Mesendoderm (in vitro differentiated cells): ENCODE measurements at regions not wholly inside any gene's neighbourhood (a gene's known extent, or its start where the extent isn't known, plus 50 kb on each side); places are given as distances from the start of the nearest gene placed in this dataset.

Experiments used
- DNase-seq: peaks from one replicate; pipeline ENCODE4 v3.0.0; 2013
- H2AK5ac ChIP-seq: 2 replicates; pipeline ENCODE4 v1.6.1; 2013; ENCODE audit warnings: low read length, inconsistent platforms
- H2BK120ac ChIP-seq: 2 replicates; pipeline ENCODE4 v1.6.1; 2013; ENCODE audit warnings: low read depth, mild to moderate bottlenecking, low read length, moderate library complexity, mixed read lengths
- H2BK15ac ChIP-seq: replicated peaks from 2 replicates; pipeline ENCODE4 v1.6.1; 2013; ENCODE audit warnings: low read depth, mild to moderate bottlenecking, moderate library complexity
- H2BK5ac ChIP-seq: 2 replicates; pipeline ENCODE4 v1.6.1; 2013; ENCODE audit warnings: low read length, inconsistent platforms
- H3K18ac ChIP-seq: 2 replicates; pipeline ENCODE4 v1.6.1; 2013; ENCODE audit warnings: mild to moderate bottlenecking, low read length, mixed read lengths
- H3K23ac ChIP-seq: one replicate; pipeline ENCODE4 v1.6.1; 2013; ENCODE audit warnings: low read length
- H3K27ac ChIP-seq: 2 replicates; pipeline ENCODE4 v1.5.1; 2013; ENCODE audit warnings: low read depth, mild to moderate bottlenecking, inconsistent platforms, low read length, moderate library complexity
- H3K27me3 ChIP-seq: 2 replicates; pipeline ENCODE4 v1.6.1; 2013; ENCODE audit warnings: low read length, control low read depth, mild to moderate bottlenecking, inconsistent platforms; ENCODE audit not compliant: insufficient read depth, poor library complexity
- H3K36me3 ChIP-seq: 2 replicates; pipeline ENCODE4 v1.6.1; 2013; ENCODE audit warnings: low read length, inconsistent platforms; ENCODE audit not compliant: control insufficient read depth, insufficient read depth
- H3K4ac ChIP-seq: one replicate; pipeline ENCODE4 v1.6.1; 2013; ENCODE audit warnings: low read depth, mild to moderate bottlenecking, low read length, moderate library complexity
- H3K4me1 ChIP-seq: 2 replicates; pipeline ENCODE4 v1.6.1; 2013; ENCODE audit warnings: low read depth, low read length, inconsistent platforms; ENCODE audit not compliant: control insufficient read depth
- H3K4me2 ChIP-seq: 2 replicates; pipeline ENCODE4 v1.6.1; 2013; ENCODE audit warnings: low read length
- H3K4me3 ChIP-seq: 2 replicates; pipeline ENCODE4 v1.5.1; 2013; ENCODE audit warnings: mild to moderate bottlenecking, low read length
- H3K56ac ChIP-seq: one replicate; pipeline ENCODE4 v1.6.1; 2013; ENCODE audit warnings: low read length
- H3K79me1 ChIP-seq: 2 replicates; pipeline ENCODE4 v1.6.1; 2013; ENCODE audit warnings: low read length, inconsistent platforms
- H3K79me2 ChIP-seq: 2 replicates; pipeline ENCODE4 v1.6.1; 2013; ENCODE audit warnings: mild to moderate bottlenecking, low read length; ENCODE audit not compliant: control insufficient read depth, insufficient read depth
- H3K9ac ChIP-seq: 2 replicates; pipeline ENCODE4 v1.6.1; 2013; ENCODE audit warnings: low read length, inconsistent platforms
- H4K5ac ChIP-seq: one replicate; pipeline ENCODE4 v1.6.1; 2013; ENCODE audit warnings: low read length
- H4K8ac ChIP-seq: one replicate; pipeline ENCODE4 v1.6.1; 2013; ENCODE audit warnings: low read depth, mild to moderate bottlenecking, control low read depth, low read length, moderate library complexity
- WGBS: extraction: QIAGEN DNeasy Blood & Tissue Kit; methylation state at CpG from one replicate; pipeline ENCODE4 v1.1.7; 2013; ENCODE audit warnings: low lambda C conversion rate, missing lambda C conversion rate; ENCODE audit not compliant: insufficient coverage; ENCODE audit errors: extremely low coverage; 5-methylcytosine and 5-hydroxymethylcytosine counted together

DNA sequence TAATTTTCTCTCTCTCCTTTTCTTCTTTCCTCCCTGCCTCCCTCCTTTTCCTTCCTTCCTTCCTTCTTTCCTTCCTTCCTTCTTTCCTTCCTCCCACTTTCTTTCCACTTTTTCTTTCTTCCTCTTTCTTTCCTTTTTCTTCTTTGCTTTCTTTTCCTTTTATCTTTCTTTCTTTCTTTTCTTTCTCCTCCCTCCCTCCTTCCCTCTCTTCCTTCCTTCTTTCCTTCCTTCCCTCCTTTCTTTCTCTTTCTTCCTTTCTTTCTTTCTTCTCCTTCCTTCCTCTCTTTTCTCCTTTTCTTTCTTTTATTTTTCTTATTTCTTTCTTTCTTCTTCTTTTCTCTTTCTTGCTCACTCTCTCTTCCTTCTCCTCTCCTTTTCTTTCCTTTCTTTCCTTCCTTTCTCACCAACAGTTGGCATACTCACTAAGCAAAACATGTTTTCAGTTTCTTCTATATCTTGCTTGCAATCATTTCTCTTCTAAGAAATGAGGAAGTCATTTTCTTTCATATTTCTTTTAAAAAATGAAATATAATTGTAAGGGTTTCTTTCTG is 97.1 kb upstream of the MAF start:
- no peak overlapping the region for H3K9ac ChIP-seq
- no peak overlapping the region for H4K8ac ChIP-seq
- no peaks in the 10 kb centered on the region for H3K79me1 ChIP-seq
- H2AK5ac ChIP-seq, result no peak overlapping the region
- H3K27me3 ChIP-seq, result no peaks in the 10 kb centered on the region
- H3K79me2 ChIP-seq, result no peaks in the 10 kb centered on the region
- H3K23ac ChIP-seq, result no peak overlapping the region
- no peak overlapping the region for H2BK120ac ChIP-seq
- H3K56ac ChIP-seq, result no peak overlapping the region
- no peak overlapping the region for H3K4ac ChIP-seq
- H3K4me1 ChIP-seq, result no peaks in the 10 kb centered on the region
- H4K5ac ChIP-seq, result no peak overlapping the region
- H3K4me3 ChIP-seq, result no peak overlapping the region
- no peaks in the 10 kb centered on the region for H3K36me3 ChIP-seq
- H2BK15ac ChIP-seq, result no peak overlapping the region
- no peak overlapping the region for H3K18ac ChIP-seq
- no peak overlapping the region for H3K4me2 ChIP-seq
- H2BK5ac ChIP-seq, result no peak overlapping the region
- no peak for DNase-seq
- H3K27ac ChIP-seq, result no peak overlapping the region

DNA sequence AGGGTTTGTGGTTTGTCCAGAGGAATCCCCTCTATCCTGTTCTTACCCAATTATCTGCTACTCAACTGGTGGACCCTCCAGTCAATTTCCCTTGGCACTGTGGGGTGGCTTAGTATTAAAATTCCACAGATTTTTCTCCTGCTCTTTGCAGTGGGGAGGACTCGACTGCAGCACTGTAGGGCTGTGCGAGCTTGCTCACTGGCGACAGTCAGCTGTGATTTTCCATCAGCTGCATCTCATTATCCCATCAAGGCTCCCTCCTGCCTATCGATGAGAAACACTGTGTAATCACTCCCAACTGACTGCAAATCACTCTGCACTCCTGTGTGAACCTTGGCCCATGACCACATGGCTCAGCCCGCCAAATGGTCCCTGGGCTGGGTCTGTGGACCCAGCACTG is 90.5 kb upstream of the MAF start:
- Histone ChIP-seq H3K36me3 (no peaks in the 10 kb centered on the region), H3K23ac (no peak overlapping the region), H2BK15ac (no peak overlapping the region), H3K27ac (no peak overlapping the region), H2BK120ac (no peak overlapping the region), H3K79me2 (no peaks in the 10 kb centered on the region), H2BK5ac (no peak overlapping the region), H4K5ac (no peak overlapping the region), H3K9ac (no peak overlapping the region), H2AK5ac (no peak overlapping the region), H4K8ac (no peak overlapping the region), H3K4me1 (no peaks in the 10 kb centered on the region), H3K56ac (no peak overlapping the region), H3K27me3 (no peaks in the 10 kb centered on the region), H3K18ac (no peak overlapping the region), H3K4ac (no peak overlapping the region), H3K4me3 (no peak overlapping the region), H3K4me2 (no peak overlapping the region), H3K79me1 (no peaks in the 10 kb centered on the region)
- WGBS, result no CpG with 5 or more reads among the region's 5 CpGs
- DNase-seq, result peak; percentile 7

DNA sequence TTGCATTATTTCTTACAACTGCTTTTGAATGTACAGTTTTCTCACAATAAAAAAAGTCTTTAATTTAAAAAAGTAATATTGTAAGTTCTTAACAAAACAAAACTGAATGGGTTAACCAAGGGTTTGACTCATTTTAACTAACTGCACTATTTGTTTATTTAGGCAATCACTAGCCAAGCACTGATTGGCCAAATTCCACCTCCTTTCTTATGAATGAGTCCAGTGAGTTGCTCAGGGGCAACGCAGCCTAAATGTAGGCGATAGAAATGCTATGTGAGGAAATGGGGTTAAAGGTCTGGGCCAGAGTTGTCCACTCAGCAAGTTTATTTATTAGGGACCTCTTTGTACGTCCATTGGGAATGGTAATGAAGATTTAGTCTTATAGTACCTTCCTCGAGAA is 89.6 kb upstream of the MAF start:
- Histone ChIP-seq H3K23ac (no peak overlapping the region), H3K27ac (no peak overlapping the region), H3K56ac (no peak overlapping the region), H3K36me3 (no peaks in the 10 kb centered on the region), H3K4me1 (no peaks in the 10 kb centered on the region), H2AK5ac (no peak overlapping the region), H2BK120ac (no peak overlapping the region), H4K5ac (no peak overlapping the region), H3K9ac (no peak overlapping the region), H3K4me2 (no peak overlapping the region), H4K8ac (no peak overlapping the region), H3K4me3 (no peak overlapping the region), H3K4ac (no peak overlapping the region), H3K18ac (no peak overlapping the region), H3K79me2 (no peaks in the 10 kb centered on the region), H2BK15ac (no peak overlapping the region), H2BK5ac (no peak overlapping the region), H3K79me1 (no peaks in the 10 kb centered on the region), H3K27me3 (no peaks in the 10 kb centered on the region)
- no peak for DNase-seq
- WGBS, result no CpG with 5 or more reads among the region's 4 CpGs

DNA sequence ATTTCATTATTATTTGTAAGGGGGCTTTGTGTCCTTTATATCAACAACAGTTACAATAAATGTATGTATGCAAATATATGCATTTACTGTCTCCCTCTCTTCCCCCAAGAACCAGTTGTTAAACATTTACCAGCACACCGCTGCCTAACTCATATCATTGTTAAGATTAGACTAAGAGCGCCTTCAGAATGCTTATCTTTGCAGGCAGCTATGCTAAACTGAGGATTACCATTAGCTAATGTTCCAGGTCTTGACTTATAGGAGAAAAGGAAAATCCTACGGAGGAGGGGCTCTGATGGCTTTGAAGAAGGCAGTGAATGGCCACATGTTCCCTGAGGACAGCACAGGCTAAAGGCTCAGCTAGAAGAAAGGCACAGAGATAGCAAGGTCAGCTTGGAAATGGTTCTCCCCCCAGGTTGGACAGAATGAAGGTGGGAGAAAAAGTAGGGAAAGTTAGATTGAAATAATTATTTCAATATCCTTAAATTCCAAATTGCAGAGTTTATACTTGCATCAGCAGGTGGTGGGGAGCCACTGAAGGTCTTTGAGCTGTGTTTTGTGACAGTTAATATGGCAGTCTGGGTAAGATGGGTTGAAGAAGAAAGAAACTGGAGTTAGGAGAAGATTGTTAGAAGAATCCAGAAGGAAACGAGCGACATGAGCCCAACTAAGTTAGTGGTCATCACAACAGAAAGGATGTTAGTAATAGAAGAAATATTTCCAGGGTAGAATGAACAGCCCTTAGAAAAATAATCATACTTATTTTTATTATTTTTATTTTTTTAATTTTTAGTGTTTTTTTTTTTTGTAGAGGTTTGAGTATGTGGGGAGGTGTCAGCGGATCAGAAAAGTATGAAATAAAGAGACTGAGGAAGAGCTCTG is 87.0 kb upstream of the MAF start:
- H3K4me3 ChIP-seq, result no peak overlapping the region
- 100% methylated on average over 1 of the region's 6 CpGs for WGBS
- no peak overlapping the region for H2BK120ac ChIP-seq
- no peak overlapping the region for H2AK5ac ChIP-seq
- no peak overlapping the region for H3K4me2 ChIP-seq
- no peak overlapping the region for H3K9ac ChIP-seq
- no peaks in the 10 kb centered on the region for H3K27me3 ChIP-seq
- no peak overlapping the region for H3K56ac ChIP-seq
- H3K27ac ChIP-seq, result no peak overlapping the region
- H3K18ac ChIP-seq, result no peak overlapping the region
- H4K8ac ChIP-seq, result no peak overlapping the region
- peak; percentile 67 for DNase-seq
- no peak overlapping the region for H3K4ac ChIP-seq
- H3K79me1 ChIP-seq, result no peaks in the 10 kb centered on the region
- H3K23ac ChIP-seq, result no peak overlapping the region
- H4K5ac ChIP-seq, result no peak overlapping the region
- no peak overlapping the region for H2BK5ac ChIP-seq
- no peaks in the 10 kb centered on the region for H3K4me1 ChIP-seq
- no peaks in the 10 kb centered on the region for H3K79me2 ChIP-seq
- no peaks in the 10 kb centered on the region for H3K36me3 ChIP-seq
- no peak overlapping the region for H2BK15ac ChIP-seq

DNA sequence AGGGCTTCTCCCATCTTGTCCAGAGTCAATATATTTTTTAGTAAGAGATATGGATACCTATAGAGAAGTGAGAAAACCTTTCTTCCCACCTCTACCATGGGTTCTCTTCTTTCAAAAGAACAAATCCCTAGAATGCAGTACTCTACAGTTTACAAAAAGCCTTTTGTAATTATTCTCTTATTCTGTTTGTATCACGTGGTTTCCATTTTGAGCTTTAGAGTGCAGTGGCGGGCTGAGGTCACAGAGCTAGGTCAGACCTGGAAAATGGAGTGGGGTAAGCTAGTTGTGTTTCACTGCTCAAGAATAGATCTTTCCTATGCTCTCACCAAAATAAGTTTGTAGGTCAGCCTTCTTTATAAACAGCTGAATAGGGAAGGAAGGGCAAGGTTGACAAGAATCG is 85.3 kb upstream of the MAF start:
- no peak overlapping the region for H3K56ac ChIP-seq
- WGBS, result no CpG with 5 or more reads among the region's 3 CpGs
- H3K4me3 ChIP-seq, result no peak overlapping the region
- H3K36me3 ChIP-seq, result no peaks in the 10 kb centered on the region
- DNase-seq, result no peak
- H3K18ac ChIP-seq, result no peak overlapping the region
- H3K23ac ChIP-seq, result no peak overlapping the region
- H2BK120ac ChIP-seq, result no peak overlapping the region
- H4K5ac ChIP-seq, result no peak overlapping the region
- no peak overlapping the region for H2BK15ac ChIP-seq
- no peak overlapping the region for H3K27ac ChIP-seq
- no peak overlapping the region for H3K4me2 ChIP-seq
- no peak overlapping the region for H2BK5ac ChIP-seq
- H3K4me1 ChIP-seq, result no peaks in the 10 kb centered on the region
- H3K4ac ChIP-seq, result no peak overlapping the region
- no peaks in the 10 kb centered on the region for H3K27me3 ChIP-seq
- no peak overlapping the region for H4K8ac ChIP-seq
- no peak overlapping the region for H3K9ac ChIP-seq
- no peaks in the 10 kb centered on the region for H3K79me1 ChIP-seq
- H2AK5ac ChIP-seq, result no peak overlapping the region
- H3K79me2 ChIP-seq, result no peaks in the 10 kb centered on the region

DNA sequence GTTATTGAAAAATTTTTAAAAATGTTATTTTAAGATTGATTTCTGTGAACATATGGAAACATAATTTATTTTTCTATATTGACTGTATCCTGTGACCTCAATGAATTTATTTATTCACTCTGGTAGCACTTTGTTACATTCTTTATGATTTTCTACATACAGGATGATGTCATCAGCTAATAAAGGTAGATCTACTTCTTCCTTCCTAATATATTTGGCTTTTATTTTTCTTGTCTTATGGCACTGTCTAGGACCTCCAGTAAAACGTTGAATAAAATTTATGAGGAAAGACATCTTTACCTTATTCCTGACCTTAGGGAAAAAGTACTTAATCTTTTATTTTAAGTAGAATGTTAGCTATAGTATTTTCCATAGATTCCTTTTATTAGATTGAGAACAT is 78.8 kb upstream of the MAF start:
- Histone ChIP-seq H3K27me3 (no peaks in the 10 kb centered on the region), H2AK5ac (no peak overlapping the region), H2BK15ac (no peak overlapping the region), H2BK120ac (no peak overlapping the region), H3K4ac (no peak overlapping the region), H3K36me3 (no peaks in the 10 kb centered on the region), H3K56ac (no peak overlapping the region), H2BK5ac (no peak overlapping the region), H4K5ac (no peak overlapping the region), H3K23ac (no peak overlapping the region), H3K4me2 (no peak overlapping the region), H3K4me3 (no peak overlapping the region), H3K4me1 (no peaks in the 10 kb centered on the region), H3K18ac (no peak overlapping the region), H3K27ac (no peak overlapping the region), H4K8ac (no peak overlapping the region), H3K9ac (no peak overlapping the region), H3K79me2 (no peaks in the 10 kb centered on the region), H3K79me1 (no peaks in the 10 kb centered on the region)
- no CpG with 5 or more reads among the region's 1 CpG for WGBS
- no peak for DNase-seq
